MCF 10A (cell line): ENCODE measurements at regions not wholly inside any gene's neighbourhood (a gene's known extent, or its start where the extent isn't known, plus 50 kb on each side); places are given as distances from the start of the nearest gene placed in this dataset.

Experiments used
- BruUV-seq: library from RNA; stranded (reverse); fragments of 400-500 nt; replicated peaks from 2 replicates; lab custom pipeline; 2021; lab: Mats Ljungman, UMichigan
- CTCF ChIA-PET: fragments of 300-600 bp; sonication (Branson Sonifier 250); formaldehyde crosslinking; extraction: SDS; loops from one replicate; lab custom pipeline; 2021; ENCODE audit warnings: antibody characterized with exemption, inconsistent platforms; lab: Yijun Ruan, JAX
- POLR2A ChIA-PET: fragments of 300-600, 350-650 bp; sonication (Branson Sonifier 250); formaldehyde crosslinking; extraction: SDS; loops from one replicate; lab custom pipeline; 2020; ENCODE audit warnings: antibody characterized with exemption, inconsistent platforms; lab: Yijun Ruan, JAX
- DNase-seq: peaks from one replicate; pipeline ENCODE4 v3.0.0-alpha.2; 2018; ENCODE audit not compliant: unreplicated experiment
- H3K27ac Mint-ChIP-seq: one replicate; pipeline ENCODE4 v1.8.0; 2022; ENCODE audit warnings: mild to moderate bottlenecking, low read depth, mixed read lengths; ENCODE audit not compliant: unreplicated experiment
- H3K27me3 Mint-ChIP-seq: one replicate; pipeline ENCODE4 v1.8.0; 2022; ENCODE audit warnings: mixed read lengths; ENCODE audit not compliant: insufficient read depth, unreplicated experiment
- H3K36me3 Mint-ChIP-seq: one replicate; pipeline ENCODE4 v1.8.0; 2022; ENCODE audit warnings: mild to moderate bottlenecking, moderate library complexity, mixed read lengths; ENCODE audit not compliant: insufficient read depth, unreplicated experiment
- H3K4me1 Mint-ChIP-seq: one replicate; pipeline ENCODE4 v1.8.0; 2022; ENCODE audit warnings: mixed read lengths; ENCODE audit not compliant: insufficient read depth, unreplicated experiment
- H3K4me3 Mint-ChIP-seq: one replicate; pipeline ENCODE4 v1.8.0; 2022; ENCODE audit warnings: mild to moderate bottlenecking, moderate library complexity, mixed read lengths; ENCODE audit not compliant: unreplicated experiment
- H3K9me3 Mint-ChIP-seq: one replicate; pipeline ENCODE4 v1.8.0; 2022; ENCODE audit warnings: mixed read lengths; ENCODE audit not compliant: unreplicated experiment
- intact Hi-C: fragments of 100-400 bp; cut with micrococcal nuclease; formaldehyde crosslinking; loops from 2 replicates; pipeline ENCODE4 v1.14.1; 2022
- TF ChIP-seq, protein P1 (sequence below): fragments of 200-600 bp; IDR thresholded peaks from one replicate; pipeline ENCODE4 v1.8.0; 2022; ENCODE audit warnings: antibody characterized with exemption, mild to moderate bottlenecking; ENCODE audit not compliant: unreplicated experiment

DNA sequence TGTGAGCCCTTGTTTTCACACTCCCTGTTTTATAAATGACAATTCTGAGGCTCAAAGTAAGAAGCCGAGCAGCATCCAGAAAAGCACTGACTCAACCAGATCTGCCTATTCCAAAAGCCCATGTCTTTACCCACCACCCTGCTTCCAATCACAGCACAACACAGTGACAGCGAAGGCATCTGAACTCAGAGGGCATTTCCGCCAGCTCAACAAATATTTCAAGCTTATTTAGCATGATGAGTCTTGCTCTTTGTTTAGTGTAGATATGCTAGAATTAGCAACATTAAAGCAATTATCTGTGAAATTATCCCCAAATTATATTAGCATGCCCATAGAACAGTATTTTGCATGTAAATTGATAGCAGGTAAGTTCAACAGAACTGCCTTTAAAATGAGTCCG is 359.1 kb upstream of the RAB6C start:
- TF ChIP-seq, protein P1, sequence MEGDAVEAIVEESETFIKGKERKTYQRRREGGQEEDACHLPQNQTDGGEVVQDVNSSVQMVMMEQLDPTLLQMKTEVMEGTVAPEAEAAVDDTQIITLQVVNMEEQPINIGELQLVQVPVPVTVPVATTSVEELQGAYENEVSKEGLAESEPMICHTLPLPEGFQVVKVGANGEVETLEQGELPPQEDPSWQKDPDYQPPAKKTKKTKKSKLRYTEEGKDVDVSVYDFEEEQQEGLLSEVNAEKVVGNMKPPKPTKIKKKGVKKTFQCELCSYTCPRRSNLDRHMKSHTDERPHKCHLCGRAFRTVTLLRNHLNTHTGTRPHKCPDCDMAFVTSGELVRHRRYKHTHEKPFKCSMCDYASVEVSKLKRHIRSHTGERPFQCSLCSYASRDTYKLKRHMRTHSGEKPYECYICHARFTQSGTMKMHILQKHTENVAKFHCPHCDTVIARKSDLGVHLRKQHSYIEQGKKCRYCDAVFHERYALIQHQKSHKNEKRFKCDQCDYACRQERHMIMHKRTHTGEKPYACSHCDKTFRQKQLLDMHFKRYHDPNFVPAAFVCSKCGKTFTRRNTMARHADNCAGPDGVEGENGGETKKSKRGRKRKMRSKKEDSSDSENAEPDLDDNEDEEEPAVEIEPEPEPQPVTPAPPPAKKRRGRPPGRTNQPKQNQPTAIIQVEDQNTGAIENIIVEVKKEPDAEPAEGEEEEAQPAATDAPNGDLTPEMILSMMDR: no peak
- Mint-ChIP-seq H3K4me1 (no peaks in the 10 kb centered on the region), H3K27me3 (no peaks in the 10 kb centered on the region), H3K9me3 (peaks cover 21% of the 10 kb centered on the region), H3K4me3 (no peak overlapping the region), H3K36me3 (no peaks in the 10 kb centered on the region), H3K27ac (no peak overlapping the region)
- ChIA-PET CTCF (no interaction called here), POLR2A (interaction anchor here (0.6 kb wide), 1 partner anchor 71 kb away, joined by 3 read pairs; no protein-coding TSS in a partner anchor)
- DNase-seq: no peak
- intact Hi-C loops: no loop called here
- no TSS peak for BruUV-seq

DNA sequence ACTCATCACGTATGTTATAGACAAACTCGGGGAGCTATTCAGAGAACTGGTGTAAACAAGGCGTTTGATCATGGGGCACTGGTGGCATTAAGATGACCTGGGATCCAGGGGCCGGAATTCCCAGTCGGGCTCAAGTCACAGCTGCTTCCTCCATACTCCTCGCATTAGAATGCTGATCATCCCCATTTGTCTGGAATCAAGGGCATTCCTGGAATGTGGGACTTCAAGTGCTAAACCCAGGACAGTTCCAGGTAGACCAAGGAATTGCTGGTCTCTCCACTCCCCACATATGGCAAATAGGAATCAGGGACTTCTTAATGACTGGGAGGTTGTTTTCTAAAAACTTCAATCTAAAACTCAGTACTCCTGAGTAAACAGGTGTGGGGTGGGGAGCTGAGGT is 355.7 kb upstream of the RAB6C start:
- CTCF ChIA-PET: no interaction called here

DNA sequence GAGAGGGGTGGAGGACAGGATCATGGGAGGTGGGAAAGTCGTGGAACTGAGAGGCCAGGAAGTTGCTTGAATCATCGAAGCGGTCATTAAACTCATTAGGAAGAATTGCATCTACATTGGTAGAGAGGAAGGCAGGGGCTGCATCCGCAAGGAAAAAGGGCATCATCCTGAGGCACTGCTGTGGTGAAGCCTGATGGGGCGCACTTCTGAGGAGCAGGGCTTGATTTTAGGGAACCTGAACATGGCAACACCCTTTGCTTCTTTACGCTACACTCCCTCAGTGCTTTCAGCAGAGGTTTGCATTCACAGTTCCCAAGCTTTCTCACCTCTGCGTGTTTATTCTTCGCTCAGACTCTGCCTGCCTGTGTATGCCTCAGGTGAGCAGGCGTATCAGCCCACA is 352.0 kb upstream of the RAB6C start:
- no peak for DNase-seq
- Mint-ChIP-seq H3K4me3 (no peak overlapping the region), H3K27ac (no peak overlapping the region), H3K9me3 (peaks cover 38% of the 10 kb centered on the region), H3K36me3 (no peaks in the 10 kb centered on the region), H3K27me3 (no peaks in the 10 kb centered on the region), H3K4me1 (no peaks in the 10 kb centered on the region)
- POLR2A ChIA-PET: no interaction called here
- no TSS peak for BruUV-seq
- intact Hi-C loops: no loop called here
- CTCF ChIA-PET: interaction anchor here (0.7 kb wide), 1 partner anchor 102 kb away, joined by 5 read pairs; no protein-coding TSS in a partner anchor
- TF ChIP-seq, protein P1: no peak

More for the DNA sequence above, 355.7 kb upstream of the RAB6C start:
- no TSS peak for BruUV-seq
- no peaks in the 10 kb centered on the region for H3K4me1 Mint-ChIP-seq
- H3K27ac Mint-ChIP-seq: no peak overlapping the region
- DNase-seq: no peak
- POLR2A ChIA-PET: no interaction called here
- peaks cover 43% of the 10 kb centered on the region for H3K9me3 Mint-ChIP-seq
- no peaks in the 10 kb centered on the region for H3K36me3 Mint-ChIP-seq
- H3K27me3 Mint-ChIP-seq: no peaks in the 10 kb centered on the region
- intact Hi-C loops: no loop called here
- no peak overlapping the region for H3K4me3 Mint-ChIP-seq
- TF ChIP-seq, protein P1: no peak

DNA sequence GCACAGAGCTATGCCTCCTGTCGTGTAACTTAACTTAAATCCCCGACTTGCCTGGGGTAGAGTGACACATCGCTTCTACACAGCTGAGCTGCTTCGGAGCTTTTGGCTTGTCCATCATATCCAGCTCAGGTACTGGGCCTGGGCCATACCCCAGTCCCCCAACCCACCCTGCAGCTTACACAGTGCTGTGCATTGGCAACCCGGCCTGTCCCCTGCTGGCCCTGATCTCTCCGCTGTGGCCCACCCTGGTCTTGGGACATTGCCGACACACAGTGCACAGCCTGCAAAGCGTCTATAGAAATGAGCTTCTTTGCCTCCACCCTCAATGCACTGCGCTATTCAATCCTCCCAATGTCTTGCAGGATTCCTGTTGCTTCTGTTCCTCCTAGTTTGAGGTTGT is 342.8 kb upstream of the RAB6C start:
- Mint-ChIP-seq H3K36me3 (no peaks in the 10 kb centered on the region), H3K27ac (no peak overlapping the region), H3K27me3 (no peaks in the 10 kb centered on the region), H3K4me3 (no peak overlapping the region), H3K9me3 (peaks cover 32% of the 10 kb centered on the region), H3K4me1 (no peaks in the 10 kb centered on the region)
- no TSS peak for BruUV-seq
- POLR2A ChIA-PET: no interaction called here
- CTCF ChIA-PET: no interaction called here
- DNase-seq: no peak
- intact Hi-C loops: no loop called here
- TF ChIP-seq, protein P1: no peak
